Fibroblast of skin of left biceps (primary cell): ENCODE measurements at regions not wholly inside any gene's neighbourhood (a gene's known extent, or its start where the extent isn't known, plus 50 kb on each side); places are given as distances from the start of the nearest gene placed in this dataset.
"Not testable (repeated sequence)": the region's sequence is repeated elsewhere in the genome, so short reads cannot be mapped to it uniquely, and the experiment has no call there.

Experiments used
- DNase-seq, 2 experiments: peaks; one replicate each; pipeline ENCODE4 v3.0.0-alpha.2; 2013; ENCODE audit warnings: low read depth in 2 of 2

- no peak for DNase-seq
Measured at GRCh38 chr2:118613737-118614136, 233.7 kb downstream of the EN1 start.

- DNase-seq, result no peak
Measured at GRCh38 chr2:118611691-118612090, 235.8 kb downstream of the EN1 start.

GRCh38 chr2:118609138-118609537 lies 238.3 kb downstream of the EN1 start:
- no peak for DNase-seq

- DNase-seq, result no peak
Measured at GRCh38 chr2:118607641-118608040, 239.8 kb downstream of the EN1 start.

GRCh38 chr2:118604811-118605210 lies 242.6 kb downstream of the EN1 start:
- no peak for DNase-seq

- no peak for DNase-seq
Measured at GRCh38 chr2:118604371-118604770, 243.1 kb downstream of the EN1 start.

- DNase-seq, result no peak
Measured at GRCh38 chr2:118599141-118599540, 248.3 kb downstream of the EN1 start.

- DNase-seq, result no peak
Measured at GRCh38 chr2:118596620-118597019, 250.8 kb downstream of the EN1 start.

GRCh38 chr2:118593257-118593656 lies 254.2 kb downstream of the EN1 start:
- DNase-seq, result no peak

GRCh38 chr2:118591223-118591622 lies 256.2 kb downstream of the EN1 start:
- no peak for DNase-seq

GRCh38 chr2:118589721-118590120 lies 257.7 kb downstream of the EN1 start:
- no peak for DNase-seq

- DNase-seq, result no peak
Measured at GRCh38 chr2:118588850-118589249, 258.6 kb downstream of the EN1 start.

- no peak for DNase-seq
Measured at GRCh38 chr2:118586312-118586711, 261.1 kb downstream of the EN1 start.

GRCh38 chr2:118584877-118585276 lies 262.6 kb downstream of the EN1 start:
- DNase-seq, result no peak

GRCh38 chr2:118584062-118584749 lies 263.2 kb downstream of the EN1 start:
- DNase-seq, result no peak

GRCh38 chr2:118582058-118582457 lies 265.4 kb downstream of the EN1 start:
- no peak for DNase-seq

- DNase-seq, result peak; percentile 20 to 24
Measured at GRCh38 chr2:118580651-118581050, 266.8 kb downstream of the EN1 start.

- DNase-seq, result no peak
Measured at GRCh38 chr2:118580107-118580506, 267.3 kb downstream of the EN1 start.

GRCh38 chr2:118577202-118577601 lies 270.2 kb downstream of the EN1 start:
- DNase-seq, result no peak

- DNase-seq, result peak; percentile 45
Measured at GRCh38 chr2:118576109-118576855, 271.2 kb downstream of the EN1 start.

- not testable (repeated sequence) for DNase-seq
Measured at GRCh38 chr2:118572380-118572779, 275.1 kb downstream of the EN1 start.

GRCh38 chr2:118569876-118570535 lies 277.4 kb downstream of the EN1 start:
- no peak for DNase-seq

- DNase-seq, result no peak
Measured at GRCh38 chr2:118568700-118569099, 278.7 kb downstream of the EN1 start.
